WTC11 (cell line): ENCODE measurements at regions not wholly inside any gene's neighbourhood (a gene's known extent, or its start where the extent isn't known, plus 50 kb on each side); places are given as distances from the start of the nearest gene placed in this dataset.

Experiments
- ATAC-seq: fragments of 200-7000 bp; cut with Tn5 transposase; 2 replicates; pipeline ENCODE4 v1.10.0; 2021; ENCODE audit warnings: mild to moderate bottlenecking, moderate library complexity
- CTCF ChIA-PET: fragments of 300-600 bp; sonication (Branson Sonifier 250); formaldehyde crosslinking; loops from one replicate; lab custom pipeline; 2021; ENCODE audit warnings: antibody characterized with exemption; lab: Charles Lee
- POLR2A ChIA-PET: fragments of 350-600 bp; sonication (Branson Sonifier 250); formaldehyde crosslinking; loops from one replicate; lab custom pipeline; 2021; ENCODE audit warnings: antibody characterized with exemption; lab: Charles Lee
- DNase-seq: peaks from one replicate; pipeline ENCODE4 v3.0.0; 2021; ENCODE audit warnings: low spot score
- H3K27ac Mint-ChIP-seq: 2 replicates; pipeline ENCODE4 v1.8.0; 2021; ENCODE audit warnings: mixed read lengths
- H3K27me3 Mint-ChIP-seq: 2 replicates; pipeline ENCODE4 v1.8.0; 2021; ENCODE audit warnings: low read depth, mild to moderate bottlenecking, moderate library complexity, mixed read lengths
- H3K36me3 Mint-ChIP-seq: 2 replicates; pipeline ENCODE4 v1.8.0; 2021; ENCODE audit warnings: mixed read lengths
- H3K4me1 Mint-ChIP-seq: 2 replicates; pipeline ENCODE4 v1.8.0; 2022; ENCODE audit warnings: mixed read lengths
- H3K4me3 Mint-ChIP-seq: 2 replicates; pipeline ENCODE4 v1.8.0; 2021; ENCODE audit warnings: mild to moderate bottlenecking, moderate library complexity, mixed read lengths
- H3K9me3 Mint-ChIP-seq: 2 replicates; pipeline ENCODE4 v1.8.0; 2021; ENCODE audit warnings: mixed read lengths
- AFF4 ChIP-seq: sonication (generic); formaldehyde crosslinking; IDR thresholded peaks from 2 replicates; pipeline ENCODE4 v1.8.1; 2023; ENCODE audit warnings: mild to moderate bottlenecking, missing genetic modification reagents, borderline replicate concordance
- ATF6 ChIP-seq: sonication (generic); formaldehyde crosslinking; IDR thresholded peaks from 2 replicates; pipeline ENCODE4 v1.8.1; 2023; ENCODE audit warnings: mild to moderate bottlenecking, missing genetic modification reagents
- EMX1 ChIP-seq: fragments of 250-450 bp; sonication (Bioruptor Pico); IDR thresholded peaks from 2 replicates; pipeline ENCODE4 v1.8.0; 2021; ENCODE audit warnings: mild to moderate bottlenecking
- HMGA2 ChIP-seq: fragments of 250-450 bp; sonication (Bioruptor Pico); IDR thresholded peaks from 2 replicates; pipeline ENCODE4 v1.4.0; 2021; ENCODE audit warnings: mild to moderate bottlenecking, moderate library complexity
- NFYB ChIP-seq: sonication (generic); formaldehyde crosslinking; conservative IDR thresholded peaks from 2 replicates; pipeline ENCODE4 v1.8.0; 2022; ENCODE audit warnings: low read depth, missing genetic modification reagents
- ZNF138 ChIP-seq: sonication (generic); formaldehyde crosslinking; conservative IDR thresholded peaks from 2 replicates; pipeline ENCODE4 v1.8.1; 2022; ENCODE audit warnings: mild to moderate bottlenecking, moderate library complexity, missing genetic modification reagents
- ZNF396 ChIP-seq: fragments of 250-450 bp; sonication (Bioruptor Pico); IDR thresholded peaks from 2 replicates; pipeline ENCODE4 v1.8.0; 2021; ENCODE audit warnings: mild to moderate bottlenecking, moderate library complexity, borderline replicate concordance
- ZNF423 ChIP-seq: fragments of 250-450 bp; sonication (Bioruptor Pico); IDR thresholded peaks from 2 replicates; pipeline ENCODE4 v2.1.2; 2022; ENCODE audit warnings: mild to moderate bottlenecking, moderate library complexity
- TF ChIP-seq, protein P1 (sequence below): sonication (generic); formaldehyde crosslinking; IDR thresholded peaks from 2 replicates; pipeline ENCODE4 v1.8.0; 2023; ENCODE audit warnings: mild to moderate bottlenecking, missing genetic modification reagents
- TF ChIP-seq, protein P2 (sequence below): sonication (generic); formaldehyde crosslinking; IDR thresholded peaks from 2 replicates; pipeline ENCODE4 v1.8.0; 2022; ENCODE audit warnings: mild to moderate bottlenecking, missing genetic modification reagents
- TF ChIP-seq, protein P3 (sequence below): sonication (generic); formaldehyde crosslinking; IDR thresholded peaks from 2 replicates; pipeline ENCODE4 v1.8.0; 2022; ENCODE audit warnings: mild to moderate bottlenecking, missing genetic modification reagents

GRCh38 chr3:102174312-102174712, 260.5 kb upstream of the ZPLD1 start:
- ChIA-PET POLR2A (no interaction called here), CTCF (no interaction called here)
- Mint-ChIP-seq H3K36me3 (no peaks in the 10 kb centered on the region), H3K27ac (no peak overlapping the region), H3K9me3 (no peaks in the 10 kb centered on the region), H3K4me1 (no peaks in the 10 kb centered on the region), H3K4me3 (no peak overlapping the region), H3K27me3 (no peaks in the 10 kb centered on the region)
- TF ChIP-seq, protein P1, sequence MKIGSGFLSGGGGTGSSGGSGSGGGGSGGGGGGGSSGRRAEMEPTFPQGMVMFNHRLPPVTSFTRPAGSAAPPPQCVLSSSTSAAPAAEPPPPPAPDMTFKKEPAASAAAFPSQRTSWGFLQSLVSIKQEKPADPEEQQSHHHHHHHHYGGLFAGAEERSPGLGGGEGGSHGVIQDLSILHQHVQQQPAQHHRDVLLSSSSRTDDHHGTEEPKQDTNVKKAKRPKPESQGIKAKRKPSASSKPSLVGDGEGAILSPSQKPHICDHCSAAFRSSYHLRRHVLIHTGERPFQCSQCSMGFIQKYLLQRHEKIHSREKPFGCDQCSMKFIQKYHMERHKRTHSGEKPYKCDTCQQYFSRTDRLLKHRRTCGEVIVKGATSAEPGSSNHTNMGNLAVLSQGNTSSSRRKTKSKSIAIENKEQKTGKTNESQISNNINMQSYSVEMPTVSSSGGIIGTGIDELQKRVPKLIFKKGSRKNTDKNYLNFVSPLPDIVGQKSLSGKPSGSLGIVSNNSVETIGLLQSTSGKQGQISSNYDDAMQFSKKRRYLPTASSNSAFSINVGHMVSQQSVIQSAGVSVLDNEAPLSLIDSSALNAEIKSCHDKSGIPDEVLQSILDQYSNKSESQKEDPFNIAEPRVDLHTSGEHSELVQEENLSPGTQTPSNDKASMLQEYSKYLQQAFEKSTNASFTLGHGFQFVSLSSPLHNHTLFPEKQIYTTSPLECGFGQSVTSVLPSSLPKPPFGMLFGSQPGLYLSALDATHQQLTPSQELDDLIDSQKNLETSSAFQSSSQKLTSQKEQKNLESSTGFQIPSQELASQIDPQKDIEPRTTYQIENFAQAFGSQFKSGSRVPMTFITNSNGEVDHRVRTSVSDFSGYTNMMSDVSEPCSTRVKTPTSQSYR (CRISPR knock-in tag), result no peak
- no peak for TF ChIP-seq ATF6 (CRISPR knock-in tag)
- no peak for TF ChIP-seq ZNF423 (CRISPR knock-in tag)
- no peak for TF ChIP-seq NFYB
- no peak for TF ChIP-seq HMGA2
- ATAC-seq (no peak), DNase-seq (no peak)

DNA sequence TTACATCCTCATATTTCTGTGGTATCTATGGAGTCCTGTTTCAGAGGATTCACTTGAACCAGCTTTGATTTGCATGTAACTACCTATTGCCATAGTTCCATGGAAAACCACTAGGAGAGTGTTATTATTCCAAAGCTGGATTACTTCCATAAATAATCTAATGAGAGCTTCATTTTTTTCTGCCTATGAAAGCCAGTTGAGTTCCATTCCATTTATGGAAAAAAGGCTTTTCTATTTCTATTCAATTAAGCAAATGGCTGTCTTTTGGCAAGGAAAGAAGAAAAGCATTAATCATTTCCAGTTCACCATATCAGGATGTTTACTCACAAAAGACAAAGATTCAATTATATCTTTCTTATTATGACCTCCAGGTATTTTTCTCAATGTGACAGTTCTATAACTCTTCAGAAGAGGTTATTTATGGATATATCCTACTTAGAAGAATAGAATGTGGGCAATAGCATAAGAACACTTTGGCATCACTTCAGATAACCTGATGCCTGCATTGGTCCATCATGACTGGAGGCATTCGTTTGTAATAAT, 259.9 kb upstream of the ZPLD1 start:
- no peak for DNase-seq
- CTCF ChIA-PET, result no interaction called here
- H3K4me1 Mint-ChIP-seq, result 0 out of 2 replicates have a peak, but pooled peaks cover 2% of the 10 kb centered on the region
- ATAC-seq, result no peak
- H3K27me3 Mint-ChIP-seq, result no peaks in the 10 kb centered on the region
- H3K36me3 Mint-ChIP-seq, result no peaks in the 10 kb centered on the region
- POLR2A ChIA-PET, result no interaction called here
- no peaks in the 10 kb centered on the region for H3K9me3 Mint-ChIP-seq
- H3K4me3 Mint-ChIP-seq, result no peak overlapping the region
- TF ChIP-seq ZNF396 (CRISPR knock-in tag) (no peak), ZNF138 (no peak), EMX1 (CRISPR knock-in tag) (no peak), ZNF423 (CRISPR knock-in tag) (no peak), AFF4 (CRISPR knock-in tag) (no peak)
- TF ChIP-seq, protein P2, sequence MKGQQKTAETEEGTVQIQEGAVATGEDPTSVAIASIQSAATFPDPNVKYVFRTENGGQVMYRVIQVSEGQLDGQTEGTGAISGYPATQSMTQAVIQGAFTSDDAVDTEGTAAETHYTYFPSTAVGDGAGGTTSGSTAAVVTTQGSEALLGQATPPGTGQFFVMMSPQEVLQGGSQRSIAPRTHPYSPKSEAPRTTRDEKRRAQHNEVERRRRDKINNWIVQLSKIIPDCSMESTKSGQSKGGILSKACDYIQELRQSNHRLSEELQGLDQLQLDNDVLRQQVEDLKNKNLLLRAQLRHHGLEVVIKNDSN (CRISPR knock-in tag), result no peak
- TF ChIP-seq, protein P3, sequence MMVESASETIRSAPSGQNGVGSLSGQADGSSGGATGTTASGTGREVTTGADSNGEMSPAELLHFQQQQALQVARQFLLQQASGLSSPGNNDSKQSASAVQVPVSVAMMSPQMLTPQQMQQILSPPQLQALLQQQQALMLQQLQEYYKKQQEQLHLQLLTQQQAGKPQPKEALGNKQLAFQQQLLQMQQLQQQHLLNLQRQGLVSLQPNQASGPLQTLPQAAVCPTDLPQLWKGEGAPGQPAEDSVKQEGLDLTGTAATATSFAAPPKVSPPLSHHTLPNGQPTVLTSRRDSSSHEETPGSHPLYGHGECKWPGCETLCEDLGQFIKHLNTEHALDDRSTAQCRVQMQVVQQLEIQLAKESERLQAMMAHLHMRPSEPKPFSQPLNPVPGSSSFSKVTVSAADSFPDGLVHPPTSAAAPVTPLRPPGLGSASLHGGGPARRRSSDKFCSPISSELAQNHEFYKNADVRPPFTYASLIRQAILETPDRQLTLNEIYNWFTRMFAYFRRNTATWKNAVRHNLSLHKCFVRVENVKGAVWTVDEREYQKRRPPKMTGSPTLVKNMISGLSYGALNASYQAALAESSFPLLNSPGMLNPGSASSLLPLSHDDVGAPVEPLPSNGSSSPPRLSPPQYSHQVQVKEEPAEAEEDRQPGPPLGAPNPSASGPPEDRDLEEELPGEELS (CRISPR knock-in tag), result no peak
- no peak overlapping the region for H3K27ac Mint-ChIP-seq
